GM23338 (cell line): ENCODE measurements at regions not wholly inside any gene's neighbourhood (a gene's known extent, or its start where the extent isn't known, plus 50 kb on each side); places are given as distances from the start of the nearest gene placed in this dataset.

Experiments
- CTCF ChIP-seq, 2 experiments: fragments of 200-600 bp in 1 of 2; sonication (generic) in 1 of 2; conservative IDR thresholded peaks; 2 replicates each; pipeline versions ENCODE4 v1.5.1 to v1.6.1; 2016 to 2017; ENCODE audit warnings: antibody characterized with exemption in 2 of 2, low read depth in 2 of 2, mild to moderate bottlenecking in 2 of 2, moderate library complexity in 1 of 2
- POLR2AphosphoS5 ChIP-seq: IDR thresholded peaks from 2 replicates; pipeline ENCODE4 v1.6.1; 2016; ENCODE audit warnings: antibody characterized with exemption, low read depth
- REST ChIP-seq: IDR thresholded peaks from one replicate; pipeline ENCODE4 v1.6.1; 2018; ENCODE audit warnings: antibody characterized with exemption; ENCODE audit not compliant: unreplicated experiment
- ZNF331 ChIP-seq: fragments of 250-450 bp; sonication (Bioruptor Pico); IDR thresholded peaks from 2 replicates; pipeline ENCODE4 v1.5.0; 2020; ENCODE audit warnings: low read depth, mild to moderate bottlenecking, moderate library complexity
- TF ChIP-seq, protein P1 (sequence below): IDR thresholded peaks from 2 replicates; pipeline ENCODE4 v1.6.1; 2016; ENCODE audit warnings: antibody characterized with exemption

DNA sequence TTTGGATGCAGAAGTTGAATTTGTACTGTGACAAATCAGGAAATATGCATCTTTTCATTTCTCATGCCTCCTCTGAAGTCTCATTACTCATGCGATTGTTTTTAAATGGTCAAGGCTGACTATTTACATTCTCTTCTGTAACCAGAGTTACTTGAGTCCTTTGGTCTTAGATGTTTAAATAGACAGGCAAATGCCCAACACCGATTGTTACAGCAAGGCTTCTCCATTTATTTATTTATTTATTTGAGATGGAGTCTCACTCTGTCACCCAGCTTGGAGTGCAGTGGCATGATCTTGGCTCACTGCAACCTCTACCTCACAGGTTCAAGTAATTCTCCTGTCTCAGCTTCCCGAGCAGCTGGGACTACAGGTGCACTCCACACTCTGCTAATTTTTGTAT lies 72.7 kb upstream of the SLC28A3 start:
- TF ChIP-seq CTCF (conservative IDR thresholded peaks at IDR 0.05; ENCODE audit: low read depth in 2 of 2) (no peak), REST (no peak), ZNF331 (CRISPR knock-in tag) (no peak), POLR2AphosphoS5 (no peak)
- TF ChIP-seq, protein P1, sequence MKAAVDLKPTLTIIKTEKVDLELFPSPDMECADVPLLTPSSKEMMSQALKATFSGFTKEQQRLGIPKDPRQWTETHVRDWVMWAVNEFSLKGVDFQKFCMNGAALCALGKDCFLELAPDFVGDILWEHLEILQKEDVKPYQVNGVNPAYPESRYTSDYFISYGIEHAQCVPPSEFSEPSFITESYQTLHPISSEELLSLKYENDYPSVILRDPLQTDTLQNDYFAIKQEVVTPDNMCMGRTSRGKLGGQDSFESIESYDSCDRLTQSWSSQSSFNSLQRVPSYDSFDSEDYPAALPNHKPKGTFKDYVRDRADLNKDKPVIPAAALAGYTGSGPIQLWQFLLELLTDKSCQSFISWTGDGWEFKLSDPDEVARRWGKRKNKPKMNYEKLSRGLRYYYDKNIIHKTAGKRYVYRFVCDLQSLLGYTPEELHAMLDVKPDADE = no peak
